ENCODE measurements at regions not wholly inside any gene's neighbourhood (a gene's known extent, or its start where the extent isn't known, plus 50 kb on each side); places are given as distances from the start of the nearest gene placed in this dataset.
"Not testable (repeated sequence)": the region's sequence is repeated elsewhere in the genome, so short reads cannot be mapped to it uniquely, and the experiment has no call there.

- no peak for DNase-seq
These were observed 869.2 kb downstream of the TMEM121 start for GRCh38 chr14:106395456-106396050.

- no peak for DNase-seq
These were observed 870.6 kb downstream of the TMEM121 start for GRCh38 chr14:106396999-106397398.

DNA sequence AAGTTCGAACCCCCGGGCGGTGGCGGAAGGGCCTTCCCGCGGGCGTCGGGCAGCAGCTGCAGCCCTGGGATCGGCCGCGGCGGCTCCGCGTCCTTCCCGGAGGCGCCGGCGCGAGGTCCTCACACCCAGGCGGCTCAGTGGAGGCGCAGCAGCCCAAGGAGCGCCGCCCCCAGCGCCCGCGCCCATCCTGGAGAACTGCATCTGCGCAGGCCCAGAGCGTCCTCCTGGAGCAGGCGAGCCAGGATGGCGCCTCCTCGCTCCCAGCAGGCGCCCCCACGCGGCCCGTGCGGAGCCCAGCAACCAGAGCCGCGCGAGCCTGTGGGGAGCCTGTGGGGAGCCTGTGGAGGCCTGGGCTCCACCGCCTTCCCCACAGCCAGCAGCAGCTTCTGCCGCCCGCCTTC, 872.5 kb downstream of the TMEM121 start:
- not testable (repeated sequence) for DNase-seq

DNA sequence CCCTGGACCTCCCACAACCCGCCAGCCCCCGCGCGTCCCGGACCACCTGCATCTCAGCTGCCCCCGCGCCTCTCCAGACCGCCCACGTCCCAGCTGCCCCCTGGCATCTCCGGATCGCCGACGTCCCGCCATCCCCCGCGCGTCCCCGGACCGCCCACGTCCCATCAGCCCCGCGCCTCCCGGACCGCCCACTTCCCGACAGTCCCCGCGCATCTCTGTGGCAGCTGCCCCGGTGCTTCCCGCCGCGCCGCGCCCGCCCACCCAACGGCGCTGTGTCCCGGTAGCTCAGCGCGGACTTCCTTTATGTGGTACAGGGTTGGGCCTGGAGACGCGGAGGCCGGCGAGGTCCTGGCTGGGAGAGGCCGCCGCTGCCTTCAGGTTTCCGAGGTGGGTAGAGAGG, 874.9 kb downstream of the TMEM121 start:
- DNase-seq = not testable (repeated sequence)

GRCh38 chr14:106410229-106410628, 883.8 kb downstream of the TMEM121 start:
- not testable (repeated sequence) for DNase-seq

GRCh38 chr14:106414464-106414863, 888.1 kb downstream of the TMEM121 start:
- no peak for DNase-seq

- peak; percentile 22 for DNase-seq
These were observed 891.1 kb downstream of the TMEM121 start for GRCh38 chr14:106417224-106418049.

DNA sequence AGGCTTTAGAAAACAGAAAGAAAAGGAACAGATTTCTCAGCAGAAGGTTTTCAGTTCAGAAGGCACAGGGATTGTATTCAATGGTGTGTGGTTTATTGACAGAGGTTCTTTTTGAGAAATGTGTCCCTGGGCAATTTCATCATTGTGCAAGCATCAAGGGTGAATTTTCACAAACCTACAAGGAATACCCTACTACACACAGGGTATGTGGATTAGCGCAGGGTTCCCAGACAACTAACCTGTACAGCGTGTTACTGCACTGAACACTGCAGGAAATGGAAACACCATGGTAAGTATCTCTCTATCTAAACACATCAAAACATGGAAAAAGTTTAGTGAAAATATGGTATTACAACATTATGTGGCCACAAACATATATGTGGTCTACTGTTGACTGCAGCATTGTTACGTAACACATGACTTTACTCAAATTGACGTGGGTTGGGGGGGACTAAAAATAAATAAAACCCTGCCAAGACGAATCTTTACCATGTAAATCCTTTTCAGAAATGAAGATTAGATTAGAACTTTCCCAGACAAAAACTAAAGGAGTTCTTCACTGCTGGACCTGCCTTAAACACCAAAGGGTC, 893.1 kb downstream of the TMEM121 start:
- no peak for DNase-seq

GRCh38 chr14:106421431-106422033, 895.1 kb downstream of the TMEM121 start:
- not testable (repeated sequence) for DNase-seq

DNA sequence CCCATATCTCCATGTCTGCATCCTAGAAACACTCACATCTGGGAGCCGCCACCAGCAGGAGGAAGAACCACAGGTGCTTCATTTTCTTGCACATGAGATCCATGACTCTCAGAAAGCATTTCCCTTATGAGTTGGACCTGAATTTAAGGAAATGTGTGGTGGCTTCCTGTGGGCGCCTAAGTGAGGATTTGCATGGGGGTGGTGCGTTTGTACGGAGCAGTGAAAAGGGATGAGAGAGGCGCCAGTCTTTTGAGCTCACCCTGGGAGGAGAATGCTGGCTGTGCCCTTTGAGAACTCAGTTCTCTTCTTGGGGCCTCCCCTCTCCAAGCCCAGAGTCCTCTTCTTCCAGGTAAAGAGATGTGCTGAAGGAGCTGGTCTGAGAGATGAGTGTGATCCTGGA, 895.7 kb downstream of the TMEM121 start:
- DNase-seq = no peak

GRCh38 chr14:106425150-106425549, 898.8 kb downstream of the TMEM121 start:
- DNase-seq = peak; percentile 25

- DNase-seq = no peak
These were observed 910.0 kb downstream of the TMEM121 start for GRCh38 chr14:106436310-106436905.

GRCh38 chr14:106442857-106443256, 916.5 kb downstream of the TMEM121 start:
- peak; percentile 24 for DNase-seq

GRCh38 chr14:106455026-106455425, 928.6 kb downstream of the TMEM121 start:
- DNase-seq = no peak

DNA sequence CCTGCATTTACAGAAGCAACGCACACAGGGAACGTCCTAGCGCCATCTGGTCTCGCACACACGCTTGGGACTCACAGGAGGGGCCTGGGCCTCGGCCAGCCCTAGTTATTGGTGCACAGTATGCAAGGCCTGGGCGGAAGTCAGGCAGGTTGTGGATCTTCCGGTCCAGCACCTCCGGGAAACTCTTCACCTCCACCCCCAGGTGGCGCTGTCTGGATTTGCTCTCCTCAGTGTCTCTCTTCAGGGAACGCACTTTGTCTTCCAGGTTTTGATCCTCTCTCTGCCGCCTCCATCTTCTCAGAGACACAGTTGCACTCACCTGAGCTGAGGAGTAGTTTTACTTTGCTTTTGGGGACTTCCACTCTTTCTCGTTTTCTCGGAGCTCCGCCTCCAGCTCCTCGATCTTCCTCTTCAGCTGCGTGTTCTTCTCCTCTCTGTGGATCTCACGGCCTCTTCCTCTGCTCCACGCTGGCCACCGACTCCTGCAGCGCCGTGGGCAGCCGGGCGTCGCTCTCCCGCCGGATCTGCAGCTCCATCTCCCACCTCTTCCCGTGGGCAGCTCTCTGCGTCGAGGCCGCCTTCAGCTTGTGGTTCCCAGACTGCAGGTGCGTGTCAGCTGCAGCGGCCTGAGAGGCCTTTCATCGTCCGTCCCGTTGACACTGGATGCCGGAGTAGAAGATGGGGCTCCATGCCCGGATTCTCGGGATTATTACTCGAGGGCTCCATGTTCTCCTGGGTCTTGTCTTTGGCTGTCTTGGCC, 933.8 kb downstream of the TMEM121 start:
- DNase-seq = no peak

- DNase-seq = no peak
These were observed 934.5 kb downstream of the TMEM121 start for GRCh38 chr14:106460916-106461315.

DNA sequence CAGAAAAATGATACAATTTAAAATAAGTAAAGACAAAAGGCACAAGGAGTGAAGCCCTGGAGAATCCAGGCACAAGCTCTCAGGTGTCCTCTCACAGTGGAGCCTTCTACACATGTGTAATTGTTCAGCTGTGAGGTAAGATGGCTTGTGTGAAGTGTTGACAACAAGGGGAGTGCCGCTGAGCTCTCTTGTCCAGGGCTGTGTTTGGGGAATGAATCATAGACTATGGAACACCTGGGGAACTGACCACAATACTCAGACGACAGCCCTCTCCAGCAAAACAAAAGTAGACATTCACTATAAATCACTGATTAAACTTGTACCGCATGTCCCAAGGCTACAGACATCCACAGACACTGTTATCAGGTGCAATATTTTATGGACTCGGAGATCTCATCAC, 940.1 kb downstream of the TMEM121 start:
- not testable (repeated sequence) for DNase-seq

DNA sequence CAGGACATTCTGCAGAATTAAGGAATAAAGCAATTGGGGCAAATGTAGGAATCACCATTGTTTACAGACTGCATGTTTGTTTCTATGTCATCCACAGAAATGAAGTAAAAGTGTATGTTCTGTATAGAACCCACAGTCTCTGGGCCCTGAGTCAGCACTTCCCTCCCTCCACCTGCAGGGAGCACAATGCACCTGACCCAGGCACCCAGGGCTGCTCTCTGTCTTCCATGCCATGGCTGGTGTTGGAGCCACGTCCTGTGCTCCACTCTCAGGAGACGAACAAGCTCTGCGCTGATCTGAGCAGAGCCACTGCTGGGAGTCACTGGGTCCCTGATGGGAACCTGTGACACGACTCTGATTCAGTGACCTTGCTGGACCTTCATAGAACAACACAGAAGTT, 942.5 kb downstream of the TMEM121 start:
- not testable (repeated sequence) for DNase-seq

GRCh38 chr14:106470028-106470427, 943.6 kb downstream of the TMEM121 start:
- DNase-seq = not testable (repeated sequence)

- not testable (repeated sequence) for DNase-seq
These were observed 948.1 kb downstream of the TMEM121 start for GRCh38 chr14:106474261-106475028.

DNA sequence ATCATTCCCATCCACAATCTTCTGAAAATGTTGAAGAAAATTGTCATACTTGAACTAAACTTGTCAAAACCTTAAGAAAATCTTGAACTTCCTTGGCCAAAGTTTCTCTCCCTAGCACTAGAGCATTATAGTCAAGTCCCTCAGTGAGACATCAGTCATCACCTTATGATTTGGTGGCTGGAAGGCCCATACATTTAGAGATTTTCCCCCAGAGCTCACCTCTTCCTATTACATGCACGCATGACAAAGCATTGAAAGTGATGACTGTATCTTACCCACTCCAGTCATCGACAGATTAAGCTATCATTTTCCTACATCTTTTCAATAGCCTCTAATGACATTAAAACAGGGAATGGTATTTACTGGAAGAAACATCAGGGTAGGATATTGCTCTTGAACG, 948.8 kb downstream of the TMEM121 start:
- not testable (repeated sequence) for DNase-seq
